ENCODE measurements at regions not wholly inside any gene's neighbourhood (a gene's known extent, or its start where the extent isn't known, plus 50 kb on each side); places are given as distances from the start of the nearest gene placed in this dataset.

- TF ChIP-seq CTCF (IDR thresholded peaks at IDR 0.05; ENCODE audit: poor library complexity): no peak
- TF ChIP-seq EZH2phosphoT487 (IDR thresholded peaks at IDR 0.05; ENCODE audit: low read depth, severe bottlenecking, unreplicated experiment): no peak
- TF ChIP-seq EZH2 (IDR thresholded peaks at IDR 0.05; ENCODE audit: borderline replicate concordance): no peak
These were observed 287.9 kb upstream of the ARRDC4 start for GRCh38 chr15:97672586-97672985.
